GM12878 (cell line): ENCODE measurements at regions not wholly inside any gene's neighbourhood (a gene's known extent, or its start where the extent isn't known, plus 50 kb on each side); places are given as distances from the start of the nearest gene placed in this dataset.

Experiments used
- ATAC-seq: fragments of 200-7000 bp; cut with Tn5 transposase; 3 replicates; pipeline ENCODE4 v1.9.1; 2020; ENCODE audit warnings: mild to moderate bottlenecking, moderate library complexity
- BruUV-seq: library from RNA; stranded (reverse); fragments of 400-500 nt; replicated peaks from 2 replicates; lab custom pipeline; 2021; lab: Mats Ljungman, UMichigan
- CTCF ChIA-PET: fragments of 300-600 bp; sonication (Branson Sonifier 250); formaldehyde crosslinking; extraction: SDS; loops from one replicate; lab custom pipeline; 2021; ENCODE audit warnings: inconsistent platforms; lab: Yijun Ruan, JAX
- POLR2A ChIA-PET: fragments of 350-600 bp; formaldehyde crosslinking; extraction: SDS; loops from one replicate; lab custom pipeline; 2021; ENCODE audit warnings: inconsistent platforms; lab: Charles Lee
- RAD21 ChIA-PET: fragments of 300-600 bp; sonication (Branson Sonifier 250); formaldehyde crosslinking; loops from one replicate; lab custom pipeline; 2023; ENCODE audit warnings: antibody characterized with exemption; ENCODE audit not compliant: unreplicated experiment; lab: Charles Lee
- SMC1A ChIA-PET: fragments of 300-600 bp; sonication (Branson Sonifier 250); formaldehyde crosslinking; loops from one replicate; lab custom pipeline; 2023; ENCODE audit not compliant: unreplicated experiment, uncharacterized antibody; lab: Charles Lee
- DNase-seq: peaks from one replicate; pipeline ENCODE4 v3.0.0-alpha.2; 2011; ENCODE audit warnings: low read depth, low spot score
- FAIRE-seq: peaks from 3 replicates; lab custom pipeline; 2011; peaks lifted over from hg19 to GRCh38; lab: Jason Lieb, UNC
- H2AFZ ChIP-seq: 2 replicates; pipeline ENCODE4 v1.6.0; 2011; ENCODE audit warnings: low read depth, low read length, control low read depth; ENCODE audit not compliant: control insufficient read depth
- H3K27ac ChIP-seq: 2 replicates; pipeline ENCODE4 v1.5.1; 2011; ENCODE audit warnings: control low read depth; ENCODE audit not compliant: control insufficient read depth, insufficient read depth
- H3K27me3 ChIP-seq, 2 experiments: replicated peaks in 1 of 2; 2 replicates each; pipeline versions ENCODE4 v1.6.0 to v1.6.1; 2011; ENCODE audit warnings: low read length in 1 of 2; ENCODE audit not compliant: control insufficient read depth in 2 of 2, insufficient read depth in 2 of 2
- H3K36me3 ChIP-seq, 2 experiments: 2 replicates each; pipeline ENCODE4 v1.5.1; 2011; ENCODE audit warnings: low read length in 1 of 2; ENCODE audit not compliant: control insufficient read depth in 2 of 2, insufficient read depth in 2 of 2
- H3K4me1 ChIP-seq: 2 replicates; pipeline ENCODE4 v1.6.1; 2011; ENCODE audit warnings: mild to moderate bottlenecking, low read length, moderate library complexity, mixed read lengths; ENCODE audit not compliant: control insufficient read depth, insufficient read depth
- H3K4me2 ChIP-seq: 2 replicates; pipeline ENCODE4 v1.6.0; 2011; ENCODE audit warnings: control low read depth; ENCODE audit not compliant: control insufficient read depth, insufficient read depth
- H3K4me3 ChIP-seq: fragments of 200-600 bp; sonication (generic); 2 replicates; pipeline ENCODE4 v1.5.1; 2016
- H3K79me2 ChIP-seq: 2 replicates; pipeline ENCODE4 v1.6.0; 2011; ENCODE audit warnings: low read length; ENCODE audit not compliant: control insufficient read depth, insufficient read depth
- H3K9ac ChIP-seq: 2 replicates; pipeline ENCODE4 v1.8.0; 2011; ENCODE audit warnings: low read length, control low read depth, mixed read lengths; ENCODE audit not compliant: control insufficient read depth, insufficient read depth
- H3K9me3 ChIP-seq: replicated peaks from 3 replicates; pipeline ENCODE4 v1.5.1; 2011; ENCODE audit warnings: mild to moderate bottlenecking, low read length; ENCODE audit not compliant: control insufficient read depth, insufficient read depth
- H4K20me1 ChIP-seq: 2 replicates; pipeline ENCODE4 v1.6.0; 2011; ENCODE audit not compliant: control insufficient read depth, insufficient read depth
- CBX3 ChIP-seq: fragments of 200-600 bp; sonication (generic); IDR thresholded peaks from 2 replicates; pipeline ENCODE4 v1.6.1; 2016; ENCODE audit warnings: low read depth, borderline replicate concordance
- ETV6 ChIP-seq, 2 experiments: fragments of 450-650 bp in 1 of 2; IDR thresholded peaks in 1 of 2; conservative IDR thresholded peaks in 1 of 2; 2 replicates each; pipeline ENCODE4 v1.6.1; 2014; ENCODE audit warnings: antibody characterized with exemption in 1 of 2, borderline replicate concordance in 1 of 2, low read depth in 1 of 2, mild to moderate bottlenecking in 1 of 2, moderate library complexity in 1 of 2
- EZH2 ChIP-seq: IDR thresholded peaks from 2 replicates; pipeline ENCODE4 v1.6.1; 2012; ENCODE audit warnings: low read depth, mild to moderate bottlenecking, control low read depth, inconsistent platforms, low read length, borderline replicate concordance; ENCODE audit not compliant: control insufficient read depth
- GATAD2B ChIP-seq: fragments of 450-650 bp; conservative IDR thresholded peaks from 2 replicates; pipeline ENCODE4 v1.6.1; 2017; ENCODE audit warnings: low read depth, mild to moderate bottlenecking, moderate library complexity
- MEF2A ChIP-seq: IDR thresholded peaks from 2 replicates; pipeline ENCODE4 v1.6.1; 2011; ENCODE audit warnings: low read depth, mild to moderate bottlenecking, low read length, moderate library complexity; ENCODE audit not compliant: insufficient read depth
- PAX8 ChIP-seq: fragments of 450-650 bp; IDR thresholded peaks from 2 replicates; pipeline ENCODE4 v1.6.1; 2017; ENCODE audit warnings: mild to moderate bottlenecking, moderate library complexity
- PML ChIP-seq: IDR thresholded peaks from 2 replicates; pipeline ENCODE4 v1.6.1; 2012; ENCODE audit warnings: low read length, inconsistent platforms
- RAD51 ChIP-seq: fragments of 450-650 bp; IDR thresholded peaks from 2 replicates; pipeline ENCODE4 v1.6.1; 2016; ENCODE audit warnings: moderate library complexity, mild to moderate bottlenecking, inconsistent platforms
- SIN3A ChIP-seq: IDR thresholded peaks from 2 replicates; pipeline ENCODE4 v1.6.1; 2012; ENCODE audit warnings: low read depth, low read length, improper control_type of control experiment
- TBL1XR1 ChIP-seq: IDR thresholded peaks from 2 replicates; pipeline ENCODE4 v1.6.1; 2012; ENCODE audit warnings: low read depth, low read length, improper control_type of control experiment
- ZNF384 ChIP-seq: IDR thresholded peaks from 2 replicates; pipeline ENCODE4 v1.6.1; 2012; ENCODE audit warnings: low read depth, mild to moderate bottlenecking, low read length, improper control_type of control experiment, borderline replicate concordance
- ZSCAN29 ChIP-seq: fragments of 450-650 bp; IDR thresholded peaks from 2 replicates; pipeline ENCODE4 v1.6.1; 2017; ENCODE audit warnings: mild to moderate bottlenecking, moderate library complexity
- WGBS: methylation state at CpG from one replicate; pipeline ENCODE4 v1.1.6; 2016; ENCODE audit warnings: low lambda C conversion rate; ENCODE audit not compliant: insufficient replicate concordance, insufficient coverage; ENCODE audit errors: missing lambda C conversion rate; 5-methylcytosine and 5-hydroxymethylcytosine counted together
- in situ Hi-C: fragments of 300-500 bp; cut with MboI; formaldehyde crosslinking; loops from 9 replicates; pipeline ENCODE4 v1.14.3; 2018; ENCODE audit warnings: mixed read lengths
- intact Hi-C: fragments of 100-400 bp; cut with micrococcal nuclease; formaldehyde crosslinking; loops from one replicate; pipeline ENCODE4 v1.14.2; 2022; ENCODE audit not compliant: unreplicated experiment
- TF ChIP-seq, protein P1 (sequence below): fragments of 450-650 bp; IDR thresholded peaks from 2 replicates; pipeline ENCODE4 v1.6.1; 2016; ENCODE audit warnings: mild to moderate bottlenecking, moderate library complexity, borderline replicate concordance
- TF ChIP-seq, protein P2 (sequence below): IDR thresholded peaks from 2 replicates; pipeline ENCODE4 v1.6.1; 2012; ENCODE audit warnings: low read depth, low read length, improper control_type of control experiment
- TF ChIP-seq, protein P3 (sequence below): fragments of 450-650 bp; IDR thresholded peaks from 2 replicates; pipeline ENCODE4 v1.6.1; 2016; ENCODE audit warnings: mild to moderate bottlenecking
- TF ChIP-seq, protein P4 (sequence below): fragments of 450-650 bp; IDR thresholded peaks from 2 replicates; pipeline ENCODE4 v1.6.1; 2017; ENCODE audit warnings: mild to moderate bottlenecking, moderate library complexity

DNA sequence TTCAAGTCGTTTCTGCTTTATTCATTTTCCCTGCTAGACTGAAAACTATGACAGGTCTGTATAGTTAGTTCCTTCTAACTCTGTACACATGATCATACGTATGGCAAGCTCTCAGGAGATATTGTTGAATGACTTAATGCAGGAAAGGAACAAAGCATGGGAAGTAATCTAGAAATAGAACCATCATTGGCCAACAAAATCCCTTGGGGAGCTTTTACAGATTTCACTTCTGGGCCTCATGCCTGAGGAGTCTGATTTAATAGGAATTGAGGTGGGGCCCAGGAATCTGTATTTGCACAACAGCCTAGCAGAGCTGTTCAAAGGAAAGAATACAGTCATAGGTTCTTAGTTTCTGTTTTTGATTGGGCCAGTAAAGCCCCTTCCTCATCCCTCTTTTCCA, 229.2 kb downstream of the MAP2K6 start:
- H3K9ac ChIP-seq, result no peak overlapping the region
- no TSS peak for BruUV-seq
- H3K4me3 ChIP-seq, result no peak overlapping the region
- H3K27ac ChIP-seq, result no peak overlapping the region
- intact Hi-C loops, result no loop called here
- no peak overlapping the region for H3K4me2 ChIP-seq
- no peak for ATAC-seq
- WGBS, result 2% methylated on average over 2 of the region's 2 CpGs
- TF ChIP-seq, protein P1, sequence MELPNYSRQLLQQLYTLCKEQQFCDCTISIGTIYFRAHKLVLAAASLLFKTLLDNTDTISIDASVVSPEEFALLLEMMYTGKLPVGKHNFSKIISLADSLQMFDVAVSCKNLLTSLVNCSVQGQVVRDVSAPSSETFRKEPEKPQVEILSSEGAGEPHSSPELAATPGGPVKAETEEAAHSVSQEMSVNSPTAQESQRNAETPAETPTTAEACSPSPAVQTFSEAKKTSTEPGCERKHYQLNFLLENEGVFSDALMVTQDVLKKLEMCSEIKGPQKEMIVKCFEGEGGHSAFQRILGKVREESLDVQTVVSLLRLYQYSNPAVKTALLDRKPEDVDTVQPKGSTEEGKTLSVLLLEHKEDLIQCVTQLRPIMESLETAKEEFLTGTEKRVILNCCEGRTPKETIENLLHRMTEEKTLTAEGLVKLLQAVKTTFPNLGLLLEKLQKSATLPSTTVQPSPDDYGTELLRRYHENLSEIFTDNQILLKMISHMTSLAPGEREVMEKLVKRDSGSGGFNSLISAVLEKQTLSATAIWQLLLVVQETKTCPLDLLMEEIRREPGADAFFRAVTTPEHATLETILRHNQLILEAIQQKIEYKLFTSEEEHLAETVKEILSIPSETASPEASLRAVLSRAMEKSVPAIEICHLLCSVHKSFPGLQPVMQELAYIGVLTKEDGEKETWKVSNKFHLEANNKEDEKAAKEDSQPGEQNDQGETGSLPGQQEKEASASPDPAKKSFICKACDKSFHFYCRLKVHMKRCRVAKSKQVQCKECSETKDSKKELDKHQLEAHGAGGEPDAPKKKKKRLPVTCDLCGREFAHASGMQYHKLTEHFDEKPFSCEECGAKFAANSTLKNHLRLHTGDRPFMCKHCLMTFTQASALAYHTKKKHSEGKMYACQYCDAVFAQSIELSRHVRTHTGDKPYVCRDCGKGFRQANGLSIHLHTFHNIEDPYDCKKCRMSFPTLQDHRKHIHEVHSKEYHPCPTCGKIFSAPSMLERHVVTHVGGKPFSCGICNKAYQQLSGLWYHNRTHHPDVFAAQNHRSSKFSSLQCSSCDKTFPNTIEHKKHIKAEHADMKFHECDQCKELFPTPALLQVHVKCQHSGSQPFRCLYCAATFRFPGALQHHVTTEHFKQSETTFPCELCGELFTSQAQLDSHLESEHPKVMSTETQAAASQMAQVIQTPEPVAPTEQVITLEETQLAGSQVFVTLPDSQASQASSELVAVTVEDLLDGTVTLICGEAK, result no peak
- TF ChIP-seq PAX8 (no peak), EZH2 (no peak), ZNF384 (no peak), MEF2A (no peak), ZSCAN29 (no peak), CBX3 (no peak), GATAD2B (no peak), SIN3A (no peak), RAD51 (no peak), PML (no peak), ETV6 (conservative IDR thresholded peaks at IDR 0.05 in 1 of 2, IDR thresholded peaks at IDR 0.05 in 1 of 2; ENCODE audit: borderline replicate concordance in 1 of 2, low read depth in 1 of 2) (no peak), TBL1XR1 (no peak)
- TF ChIP-seq, protein P2, sequence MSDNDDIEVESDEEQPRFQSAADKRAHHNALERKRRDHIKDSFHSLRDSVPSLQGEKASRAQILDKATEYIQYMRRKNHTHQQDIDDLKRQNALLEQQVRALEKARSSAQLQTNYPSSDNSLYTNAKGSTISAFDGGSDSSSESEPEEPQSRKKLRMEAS, result no peak
- TF ChIP-seq, protein P3, sequence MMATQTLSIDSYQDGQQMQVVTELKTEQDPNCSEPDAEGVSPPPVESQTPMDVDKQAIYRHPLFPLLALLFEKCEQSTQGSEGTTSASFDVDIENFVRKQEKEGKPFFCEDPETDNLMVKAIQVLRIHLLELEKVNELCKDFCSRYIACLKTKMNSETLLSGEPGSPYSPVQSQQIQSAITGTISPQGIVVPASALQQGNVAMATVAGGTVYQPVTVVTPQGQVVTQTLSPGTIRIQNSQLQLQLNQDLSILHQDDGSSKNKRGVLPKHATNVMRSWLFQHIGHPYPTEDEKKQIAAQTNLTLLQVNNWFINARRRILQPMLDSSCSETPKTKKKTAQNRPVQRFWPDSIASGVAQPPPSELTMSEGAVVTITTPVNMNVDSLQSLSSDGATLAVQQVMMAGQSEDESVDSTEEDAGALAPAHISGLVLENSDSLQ, result no peak
- TF ChIP-seq, protein P4, sequence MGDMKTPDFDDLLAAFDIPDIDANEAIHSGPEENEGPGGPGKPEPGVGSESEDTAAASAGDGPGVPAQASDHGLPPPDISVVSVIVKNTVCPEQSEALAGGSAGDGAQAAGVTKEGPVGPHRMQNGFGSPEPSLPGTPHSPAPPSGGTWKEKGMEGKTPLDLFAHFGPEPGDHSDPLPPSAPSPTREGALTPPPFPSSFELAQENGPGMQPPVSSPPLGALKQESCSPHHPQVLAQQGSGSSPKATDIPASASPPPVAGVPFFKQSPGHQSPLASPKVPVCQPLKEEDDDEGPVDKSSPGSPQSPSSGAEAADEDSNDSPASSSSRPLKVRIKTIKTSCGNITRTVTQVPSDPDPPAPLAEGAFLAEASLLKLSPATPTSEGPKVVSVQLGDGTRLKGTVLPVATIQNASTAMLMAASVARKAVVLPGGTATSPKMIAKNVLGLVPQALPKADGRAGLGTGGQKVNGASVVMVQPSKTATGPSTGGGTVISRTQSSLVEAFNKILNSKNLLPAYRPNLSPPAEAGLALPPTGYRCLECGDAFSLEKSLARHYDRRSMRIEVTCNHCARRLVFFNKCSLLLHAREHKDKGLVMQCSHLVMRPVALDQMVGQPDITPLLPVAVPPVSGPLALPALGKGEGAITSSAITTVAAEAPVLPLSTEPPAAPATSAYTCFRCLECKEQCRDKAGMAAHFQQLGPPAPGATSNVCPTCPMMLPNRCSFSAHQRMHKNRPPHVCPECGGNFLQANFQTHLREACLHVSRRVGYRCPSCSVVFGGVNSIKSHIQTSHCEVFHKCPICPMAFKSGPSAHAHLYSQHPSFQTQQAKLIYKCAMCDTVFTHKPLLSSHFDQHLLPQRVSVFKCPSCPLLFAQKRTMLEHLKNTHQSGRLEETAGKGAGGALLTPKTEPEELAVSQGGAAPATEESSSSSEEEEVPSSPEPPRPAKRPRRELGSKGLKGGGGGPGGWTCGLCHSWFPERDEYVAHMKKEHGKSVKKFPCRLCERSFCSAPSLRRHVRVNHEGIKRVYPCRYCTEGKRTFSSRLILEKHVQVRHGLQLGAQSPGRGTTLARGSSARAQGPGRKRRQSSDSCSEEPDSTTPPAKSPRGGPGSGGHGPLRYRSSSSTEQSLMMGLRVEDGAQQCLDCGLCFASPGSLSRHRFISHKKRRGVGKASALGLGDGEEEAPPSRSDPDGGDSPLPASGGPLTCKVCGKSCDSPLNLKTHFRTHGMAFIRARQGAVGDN, result no peak
- no peaks in the 10 kb centered on the region for H4K20me1 ChIP-seq
- SMC1A ChIA-PET, result no interaction called here
- POLR2A ChIA-PET, result no interaction called here
- no peaks in the 10 kb centered on the region for H3K79me2 ChIP-seq
- in situ Hi-C loops, result no loop called here
- H3K9me3 ChIP-seq, result no peaks in the 10 kb centered on the region
- H2AFZ ChIP-seq, result no peak overlapping the region
- no peaks in the 10 kb centered on the region for H3K36me3 ChIP-seq
- no peak for DNase-seq
- no peaks in the 10 kb centered on the region for H3K27me3 ChIP-seq
- CTCF ChIA-PET, result no interaction called here
- H3K4me1 ChIP-seq, result no peaks in the 10 kb centered on the region
- RAD21 ChIA-PET, result no interaction called here
- FAIRE-seq, result no peak
